ENCODE measurements at regions not wholly inside any gene's neighbourhood (a gene's known extent, or its start where the extent isn't known, plus 50 kb on each side); places are given as distances from the start of the nearest gene placed in this dataset.

- TF ChIP-seq CTCF (IDR thresholded peaks at IDR 0.05; ENCODE audit: extremely low read depth in 1 of 2, insufficient read depth in 1 of 2, low read depth in 1 of 2, low read length in 2 of 2), result no peak
- TF ChIP-seq MAX (IDR thresholded peaks at IDR 0.05; ENCODE audit: insufficient read depth, insufficient read length), result no peak
- no peak for TF ChIP-seq POLR2A (IDR thresholded peaks at IDR 0.05; ENCODE audit: low read depth, low read length)
- TF ChIP-seq FOS (IDR thresholded peaks at IDR 0.05; ENCODE audit: borderline replicate concordance, insufficient read depth, low read length), result no peak
- no peak for TF ChIP-seq EZH2 (IDR thresholded peaks at IDR 0.05; ENCODE audit: borderline replicate concordance, low read depth, low read length, severe bottlenecking)
- no peak for TF ChIP-seq MYC (IDR thresholded peaks at IDR 0.05; ENCODE audit: low read depth, low read length)
Measured at GRCh38 chr1:105894006-105894405, 1162.5 kb upstream of the PRMT6 start.

Data from endothelial cell of umbilical vein (primary cell).